GM23248 (cell line): ENCODE measurements at regions not wholly inside any gene's neighbourhood (a gene's known extent, or its start where the extent isn't known, plus 50 kb on each side); places are given as distances from the start of the nearest gene placed in this dataset.

ENCODE experiments used
- DNase-seq: peaks from one replicate; pipeline ENCODE4 v3.0.0-alpha.2; 2015
- H2AFZ ChIP-seq: fragments of 200-600 bp; sonication (generic); 2 replicates; pipeline ENCODE4 v1.6.1; 2016; ENCODE audit warnings: antibody characterized with exemption
- H3F3A ChIP-seq: fragments of 200-600 bp; sonication (generic); 2 replicates; pipeline ENCODE4 v1.6.1; 2016; ENCODE audit warnings: mild to moderate bottlenecking, antibody characterized with exemption, mixed run types; ENCODE audit not compliant: insufficient read depth
- H3K27ac ChIP-seq: fragments of 200-600 bp; sonication (generic); 2 replicates; pipeline ENCODE4 v1.5.1; 2016; ENCODE audit warnings: mild to moderate bottlenecking
- H3K27me3 ChIP-seq: fragments of 200-600 bp; sonication (generic); replicated peaks from 2 replicates; pipeline ENCODE4 v1.6.1; 2016; ENCODE audit warnings: mild to moderate bottlenecking; ENCODE audit not compliant: insufficient read depth
- H3K36me3 ChIP-seq: fragments of 200-600 bp; sonication (generic); 2 replicates; pipeline ENCODE4 v1.6.1; 2016; ENCODE audit warnings: low read depth, mild to moderate bottlenecking
- H3K4me1 ChIP-seq: fragments of 200-600 bp; sonication (generic); 2 replicates; pipeline ENCODE4 v1.6.1; 2016; ENCODE audit warnings: mild to moderate bottlenecking; ENCODE audit not compliant: insufficient read depth
- H3K4me2 ChIP-seq: fragments of 200-600 bp; sonication (generic); one replicate; pipeline ENCODE4 v1.6.1; 2016; ENCODE audit warnings: mild to moderate bottlenecking; ENCODE audit not compliant: unreplicated experiment
- H3K4me3 ChIP-seq: fragments of 200-600 bp; sonication (generic); 2 replicates; pipeline ENCODE4 v1.5.1; 2016; ENCODE audit warnings: mild to moderate bottlenecking
- H3K79me2 ChIP-seq: fragments of 200-600 bp; sonication (generic); 2 replicates; pipeline ENCODE4 v1.6.1; 2016; ENCODE audit warnings: mild to moderate bottlenecking; ENCODE audit not compliant: insufficient read depth
- H3K9ac ChIP-seq: fragments of 200-600 bp; sonication (generic); 2 replicates; pipeline ENCODE4 v1.6.1; 2016; ENCODE audit warnings: mild to moderate bottlenecking
- H3K9me2 ChIP-seq: fragments of 200-600 bp; sonication (generic); 2 replicates; pipeline ENCODE4 v1.6.1; 2016; ENCODE audit warnings: mixed run types, mild to moderate bottlenecking, moderate library complexity; ENCODE audit not compliant: insufficient read depth
- H3K9me3 ChIP-seq: fragments of 200-600 bp; sonication (generic); one replicate; pipeline ENCODE4 v1.6.1; 2017; ENCODE audit warnings: low read depth
- H4K20me1 ChIP-seq: fragments of 200-600 bp; sonication (generic); 2 replicates; pipeline ENCODE4 v1.6.0; 2016; ENCODE audit not compliant: insufficient read depth
- EZH2phosphoT487 ChIP-seq: fragments of 200-600 bp; sonication (generic); IDR thresholded peaks from 2 replicates; pipeline ENCODE4 v1.6.1; 2018; ENCODE audit warnings: antibody characterized with exemption, moderate library complexity, mild to moderate bottlenecking, low read depth; ENCODE audit not compliant: insufficient read depth
- whole genome bisulfite sequencing, 2 experiments: methylation state at CpG; one replicate each; pipeline ENCODE4 v1.1.6; 2015 to 2017; ENCODE audit warnings: low lambda C conversion rate in 2 of 2, low coverage in 1 of 2; ENCODE audit errors: missing lambda C conversion rate in 2 of 2; 5-methylcytosine and 5-hydroxymethylcytosine counted together
- in situ Hi-C: fragments of 300-500 bp; cut with MboI; formaldehyde crosslinking; loops from 2 replicates; pipeline ENCODE4 v1.15.0; 2020

DNA sequence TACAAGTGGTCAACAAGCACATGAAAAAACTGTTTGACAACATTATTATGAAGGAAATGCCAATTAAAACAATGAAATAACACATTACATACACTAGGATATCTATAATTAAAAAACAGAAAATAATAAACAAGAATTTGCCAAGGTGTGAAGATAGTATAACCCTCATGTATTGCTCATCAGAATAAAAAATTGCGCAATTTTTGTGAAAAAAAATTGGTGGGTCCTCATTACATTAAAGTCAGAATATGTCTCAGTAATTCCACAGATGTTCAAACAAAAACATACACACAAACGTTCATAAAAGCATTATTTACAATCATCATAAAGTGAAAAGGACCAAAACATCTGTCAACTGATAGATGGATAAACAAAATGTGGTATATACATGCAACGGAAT is 63.0 kb upstream of the AR start:
- Histone ChIP-seq H3K27me3 (no peaks in the 10 kb centered on the region), H3K27ac (no peak overlapping the region), H3K36me3 (no peaks in the 10 kb centered on the region), H3K4me1 (no peaks in the 10 kb centered on the region), H3K9me3 (no peaks in the 10 kb centered on the region), H3K9me2 (no peaks in the 10 kb centered on the region), H4K20me1 (no peaks in the 10 kb centered on the region), H3F3A (no peaks in the 10 kb centered on the region), H3K4me2 (no peak overlapping the region), H2AFZ (no peak overlapping the region), H3K79me2 (no peaks in the 10 kb centered on the region), H3K4me3 (no peak overlapping the region), H3K9ac (no peak overlapping the region)
- DNase-seq, result no peak
- in situ Hi-C loops, result no loop called here
- TF ChIP-seq EZH2phosphoT487, result no peak
- WGBS, 2 experiments, result 2% methylated on average over 3 of the region's 3 CpGs
